GM21423 (cell line): ENCODE measurements at regions not wholly inside any gene's neighbourhood (a gene's known extent, or its start where the extent isn't known, plus 50 kb on each side); places are given as distances from the start of the nearest gene placed in this dataset.

ENCODE experiments used
- ATAC-seq: cut with Tn5 transposase; IDR thresholded peaks from one replicate; pipeline ENCODE4 v1.9.1; 2021; ENCODE audit warnings: mild to moderate bottlenecking, moderate library complexity; ENCODE audit not compliant: unreplicated experiment

GRCh38 chr1:83813576-83813975, 185.4 kb downstream of the TTLL7 start:
- ATAC-seq = no peak

- no peak for ATAC-seq
Observed at GRCh38 chr1:83810144-83810543, 188.8 kb downstream of the TTLL7 start.

GRCh38 chr1:83808536-83808935, 190.4 kb downstream of the TTLL7 start:
- no peak for ATAC-seq

GRCh38 chr1:83807821-83808220, 191.1 kb downstream of the TTLL7 start:
- ATAC-seq = no peak

- ATAC-seq = no peak
Observed at GRCh38 chr1:83807231-83807630, 191.7 kb downstream of the TTLL7 start.

GRCh38 chr1:83805921-83806320, 193.0 kb downstream of the TTLL7 start:
- ATAC-seq = no peak

GRCh38 chr1:83802460-83803152, 196.3 kb downstream of the TTLL7 start:
- no peak for ATAC-seq

GRCh38 chr1:83802023-83802422, 196.9 kb downstream of the TTLL7 start:
- ATAC-seq = no peak

GRCh38 chr1:83800066-83800465, 198.9 kb downstream of the TTLL7 start:
- no peak for ATAC-seq

- ATAC-seq = no peak
Observed at GRCh38 chr1:83799594-83799993, 199.3 kb downstream of the TTLL7 start.

- no peak for ATAC-seq
Observed at GRCh38 chr1:83798965-83799364, 200.0 kb downstream of the TTLL7 start.

GRCh38 chr1:83796409-83796808, 202.5 kb downstream of the TTLL7 start:
- ATAC-seq = no peak

- peak; percentile 71 for ATAC-seq
Observed at GRCh38 chr1:83794384-83794783, 204.5 kb downstream of the TTLL7 start.

GRCh38 chr1:83791821-83792437, 207.0 kb downstream of the TTLL7 start:
- ATAC-seq = no peak

GRCh38 chr1:83790446-83790845, 208.5 kb downstream of the TTLL7 start:
- ATAC-seq = no peak

- no peak for ATAC-seq
Observed at GRCh38 chr1:83787246-83787998, 211.5 kb downstream of the TTLL7 start.

GRCh38 chr1:83781667-83782066, 217.3 kb downstream of the TTLL7 start:
- no peak for ATAC-seq

- no peak for ATAC-seq
Observed at GRCh38 chr1:83779565-83779964, 219.4 kb downstream of the TTLL7 start.

GRCh38 chr1:83777758-83778101, 221.2 kb downstream of the TTLL7 start:
- ATAC-seq = no peak

- ATAC-seq = no peak
Observed at GRCh38 chr1:83776913-83777757, 221.8 kb downstream of the TTLL7 start.

- no peak for ATAC-seq
Observed at GRCh38 chr1:83775977-83776603, 222.8 kb downstream of the TTLL7 start.
